ENCODE measurements at regions not wholly inside any gene's neighbourhood (a gene's known extent, or its start where the extent isn't known, plus 50 kb on each side); places are given as distances from the start of the nearest gene placed in this dataset.

- no peak for DNase-seq
- TF ChIP-seq EZH2 (IDR thresholded peaks at IDR 0.05; ENCODE audit: borderline replicate concordance, low read depth, low read length, severe bottlenecking) (no peak), CTCF (IDR thresholded peaks at IDR 0.05; ENCODE audit: borderline replicate concordance, extremely low read depth, low read length, poor library complexity, severe bottlenecking) (no peak)
Measured at GRCh38 chr4:23040539-23040938, 347.8 kb downstream of the GBA3 start.

DNA sequence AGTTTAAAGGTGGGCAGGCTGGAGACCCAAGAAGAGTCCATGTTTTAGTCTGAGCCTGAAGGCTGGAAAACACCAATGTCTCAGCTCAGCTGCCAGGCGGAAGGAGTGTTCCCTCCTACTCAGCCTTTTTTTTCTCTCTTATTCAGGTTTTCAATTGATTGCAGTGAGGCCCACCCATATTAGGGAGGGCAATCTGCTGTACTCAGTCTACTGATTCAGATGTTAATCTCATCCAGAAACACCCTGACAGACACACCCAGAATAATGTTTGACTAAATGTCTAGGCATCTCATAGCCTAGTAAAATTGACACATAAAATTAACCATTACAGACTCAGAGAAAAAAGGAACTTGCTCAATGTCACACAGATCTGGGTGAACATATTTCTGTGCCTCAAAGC is 347.1 kb downstream of the GBA3 start:
- Histone ChIP-seq H3K27ac (ENCODE audit: low read length) (no peak overlapping the region), H3K4me2 (ENCODE audit: insufficient read depth, low read length) (no peak overlapping the region), H3K36me3 (ENCODE audit: insufficient read depth, low read length) (no peaks in the 10 kb centered on the region), H2AFZ (ENCODE audit: low read depth, low read length) (no peak overlapping the region), H3K4me3 (ENCODE audit: low read depth in 1 of 2, low read length in 2 of 2) (no peak overlapping the region), H3K9me3 (ENCODE audit: insufficient read depth, low read length, severe bottlenecking) (no peaks in the 10 kb centered on the region), H3K9ac (ENCODE audit: low read depth, low read length) (no peak overlapping the region), H4K20me1 (ENCODE audit: insufficient read depth, low read length) (no peaks in the 10 kb centered on the region), H3K27me3 (ENCODE audit: insufficient read depth, low read length, poor library complexity) (no peaks in the 10 kb centered on the region), H3K4me1 (ENCODE audit: insufficient read depth, low read length) (no peaks in the 10 kb centered on the region), H3K79me2 (ENCODE audit: insufficient read depth, low read length) (no peaks in the 10 kb centered on the region)
- no peak for ATAC-seq (ENCODE audit: insufficient read depth, low read depth)
- no peak for TF ChIP-seq CTCF (IDR thresholded peaks at IDR 0.05; ENCODE audit: borderline replicate concordance, extremely low read depth, low read length, poor library complexity, severe bottlenecking)
- TF ChIP-seq EZH2 (IDR thresholded peaks at IDR 0.05; ENCODE audit: borderline replicate concordance, low read depth, low read length, severe bottlenecking) = no peak
- DNase-seq = no peak

More at GRCh38 chr4:23040539-23040938, 347.8 kb downstream of the GBA3 start:
- Histone ChIP-seq H3K9ac (ENCODE audit: low read depth, low read length) (no peak overlapping the region), H2AFZ (ENCODE audit: low read depth, low read length) (no peak overlapping the region), H4K20me1 (ENCODE audit: insufficient read depth, low read length) (no peaks in the 10 kb centered on the region), H3K9me3 (ENCODE audit: insufficient read depth, low read length, severe bottlenecking) (no peaks in the 10 kb centered on the region), H3K79me2 (ENCODE audit: insufficient read depth, low read length) (no peaks in the 10 kb centered on the region), H3K27ac (ENCODE audit: low read length) (no peak overlapping the region), H3K27me3 (ENCODE audit: insufficient read depth, low read length, poor library complexity) (no peaks in the 10 kb centered on the region), H3K4me3 (ENCODE audit: low read depth in 1 of 2, low read length in 2 of 2) (no peak overlapping the region), H3K36me3 (ENCODE audit: insufficient read depth, low read length) (no peaks in the 10 kb centered on the region), H3K4me2 (ENCODE audit: insufficient read depth, low read length) (no peak overlapping the region), H3K4me1 (ENCODE audit: insufficient read depth, low read length) (no peaks in the 10 kb centered on the region)
- no peak for ATAC-seq (ENCODE audit: insufficient read depth, low read depth)

- DNase-seq = no peak
- TF ChIP-seq EZH2 (IDR thresholded peaks at IDR 0.05; ENCODE audit: borderline replicate concordance, low read depth, low read length, severe bottlenecking) (no peak), CTCF (IDR thresholded peaks at IDR 0.05; ENCODE audit: borderline replicate concordance, extremely low read depth, low read length, poor library complexity, severe bottlenecking) (no peak)
Measured at GRCh38 chr4:23038626-23039491, 346.1 kb downstream of the GBA3 start.

More at GRCh38 chr4:23038626-23039491, 346.1 kb downstream of the GBA3 start:
- Histone ChIP-seq H3K27me3 (ENCODE audit: insufficient read depth, low read length, poor library complexity) (no peaks in the 10 kb centered on the region), H3K4me3 (ENCODE audit: low read depth in 1 of 2, low read length in 2 of 2) (no peak overlapping the region), H4K20me1 (ENCODE audit: insufficient read depth, low read length) (no peaks in the 10 kb centered on the region), H3K9me3 (ENCODE audit: insufficient read depth, low read length, severe bottlenecking) (no peaks in the 10 kb centered on the region), H2AFZ (ENCODE audit: low read depth, low read length) (no peak overlapping the region), H3K79me2 (ENCODE audit: insufficient read depth, low read length) (no peaks in the 10 kb centered on the region), H3K36me3 (ENCODE audit: insufficient read depth, low read length) (no peaks in the 10 kb centered on the region), H3K27ac (ENCODE audit: low read length) (no peak overlapping the region), H3K4me1 (ENCODE audit: insufficient read depth, low read length) (no peaks in the 10 kb centered on the region), H3K4me2 (ENCODE audit: insufficient read depth, low read length) (no peak overlapping the region), H3K9ac (ENCODE audit: low read depth, low read length) (no peak overlapping the region)
- ATAC-seq (ENCODE audit: insufficient read depth, low read depth) = no peak

Data from DND-41 (cell line).